ENCODE measurements at regions not wholly inside any gene's neighbourhood (a gene's known extent, or its start where the extent isn't known, plus 50 kb on each side); places are given as distances from the start of the nearest gene placed in this dataset.

GRCh38 chr14:98651037-98651436 is 621.0 kb downstream of the BCL11B start:
- H3K27ac ChIP-seq = no peak overlapping the region

GRCh38 chr14:98665007-98665406 is 607.0 kb downstream of the BCL11B start:
- H3K27ac ChIP-seq = no peak overlapping the region
- TF ChIP-seq CTCF (IDR thresholded peaks at IDR 0.05) (no peak), ZFX (IDR thresholded peaks at IDR 0.05; ENCODE audit: borderline replicate concordance) (no peak)

More at GRCh38 chr14:98651037-98651436, 621.0 kb downstream of the BCL11B start:
- no peak for TF ChIP-seq CTCF (IDR thresholded peaks at IDR 0.05)

GRCh38 chr14:98666545-98666944 is 605.5 kb downstream of the BCL11B start:
- H3K27ac ChIP-seq = no peak overlapping the region
- TF ChIP-seq CTCF (IDR thresholded peaks at IDR 0.05) = no peak
- no peak for TF ChIP-seq ZFX (IDR thresholded peaks at IDR 0.05; ENCODE audit: borderline replicate concordance)

- no peak overlapping the region for H3K27ac ChIP-seq
- no peak for TF ChIP-seq CTCF (IDR thresholded peaks at IDR 0.05)
These were observed 590.0 kb downstream of the BCL11B start for GRCh38 chr14:98682033-98682432.

- no peak overlapping the region for H3K27ac ChIP-seq
- TF ChIP-seq CTCF (IDR thresholded peaks at IDR 0.05) (no peak), ZFX (IDR thresholded peaks at IDR 0.05; ENCODE audit: borderline replicate concordance) (no peak)
These were observed 589.3 kb downstream of the BCL11B start for GRCh38 chr14:98682726-98683125.

GRCh38 chr14:98684468-98684867 is 587.5 kb downstream of the BCL11B start:
- no peak for TF ChIP-seq CTCF (IDR thresholded peaks at IDR 0.05)
- no peak for TF ChIP-seq ZFX (IDR thresholded peaks at IDR 0.05; ENCODE audit: borderline replicate concordance)
- H3K27ac ChIP-seq = no peak overlapping the region

GRCh38 chr14:98685725-98686124 is 586.3 kb downstream of the BCL11B start:
- TF ChIP-seq ZFX (IDR thresholded peaks at IDR 0.05; ENCODE audit: borderline replicate concordance) = no peak
- no peak for TF ChIP-seq CTCF (IDR thresholded peaks at IDR 0.05)

More at GRCh38 chr14:98685725-98686124, 586.3 kb downstream of the BCL11B start:
- H3K27ac ChIP-seq = no peak overlapping the region
